Smooth muscle cell of the brain vasculature (primary cell): ENCODE measurements at regions not wholly inside any gene's neighbourhood (a gene's known extent, or its start where the extent isn't known, plus 50 kb on each side); places are given as distances from the start of the nearest gene placed in this dataset.
A peak's percentile ranks its signal among the peaks of the same experiment; 100 is the strongest.

Source experiments
- DNase-seq: peaks from one replicate; pipeline ENCODE4 v3.0.0-alpha.2; 2012; ENCODE audit warnings: low read depth, low spot score

- no peak for DNase-seq
Observed at GRCh38 chr16:85990861-85991301, 91.9 kb downstream of the IRF8 start.

GRCh38 chr16:85991425-85991824, 92.5 kb downstream of the IRF8 start:
- DNase-seq = no peak

- DNase-seq = no peak
Observed at GRCh38 chr16:85991856-85992255, 92.9 kb downstream of the IRF8 start.

- no peak for DNase-seq
Observed at GRCh38 chr16:85992359-85992758, 93.4 kb downstream of the IRF8 start.

GRCh38 chr16:85992779-85993178, 93.8 kb downstream of the IRF8 start:
- no peak for DNase-seq

- DNase-seq = no peak
Observed at GRCh38 chr16:85994492-85995490, 95.8 kb downstream of the IRF8 start.

- DNase-seq = no peak
Observed at GRCh38 chr16:85995541-85996423, 96.8 kb downstream of the IRF8 start.

- no peak for DNase-seq
Observed at GRCh38 chr16:85996843-85997242, 97.9 kb downstream of the IRF8 start.

- no peak for DNase-seq
Observed at GRCh38 chr16:85998171-85998867, 99.4 kb downstream of the IRF8 start.

GRCh38 chr16:85998868-85999729, 100.1 kb downstream of the IRF8 start:
- DNase-seq = no peak

- DNase-seq = no peak
Observed at GRCh38 chr16:85999778-86000177, 100.8 kb downstream of the IRF8 start.

GRCh38 chr16:86002178-86002900, 103.4 kb downstream of the IRF8 start:
- DNase-seq = no peak

GRCh38 chr16:86007524-86007923, 108.6 kb downstream of the IRF8 start:
- DNase-seq = no peak

GRCh38 chr16:86010680-86011141, 111.7 kb downstream of the IRF8 start:
- DNase-seq = no peak

GRCh38 chr16:86011532-86011931, 112.6 kb downstream of the IRF8 start:
- no peak for DNase-seq

GRCh38 chr16:86012221-86012620, 113.3 kb downstream of the IRF8 start:
- DNase-seq = no peak

- no peak for DNase-seq
Observed at GRCh38 chr16:86013867-86014266, 114.9 kb downstream of the IRF8 start.

- no peak for DNase-seq
Observed at GRCh38 chr16:86015606-86016005, 116.6 kb downstream of the IRF8 start.

- peak; percentile 36 for DNase-seq
Observed at GRCh38 chr16:86016201-86016965, 117.4 kb downstream of the IRF8 start.
